IMR-90 (cell line): ENCODE measurements at regions not wholly inside any gene's neighbourhood (a gene's known extent, or its start where the extent isn't known, plus 50 kb on each side); places are given as distances from the start of the nearest gene placed in this dataset.

ENCODE experiments used
- ATAC-seq: fragments of 200-7000 bp; cut with Tn5 transposase; 2 replicates; pipeline ENCODE4 v1.9.1; 2020; ENCODE audit warnings: low read depth, mild to moderate bottlenecking, moderate library complexity
- BruUV-seq: library from RNA; stranded (reverse); fragments of 400-500 nt; replicated peaks from 2 replicates; lab custom pipeline; 2021; lab: Mats Ljungman, UMichigan
- CTCF ChIA-PET: fragments of 300-600 bp; formaldehyde crosslinking; extraction: SDS; loops from one replicate; lab custom pipeline; 2021; ENCODE audit warnings: antibody characterized with exemption; lab: Yijun Ruan, JAX
- POLR2A ChIA-PET: fragments of 300-600 bp; sonication (Branson Sonifier 250); formaldehyde crosslinking; loops from one replicate; lab custom pipeline; 2022; ENCODE audit warnings: antibody characterized with exemption; ENCODE audit not compliant: unreplicated experiment; lab: Charles Lee
- DNase-seq: peaks from one replicate; pipeline ENCODE4 v3.0.0; 2013
- H2AFZ ChIP-seq: replicated peaks from 2 replicates; pipeline ENCODE3; 2013; ENCODE audit warnings: low read length, mild to moderate bottlenecking; ENCODE audit not compliant: poor library complexity
- H2AK5ac ChIP-seq: 2 replicates; pipeline ENCODE4 v1.6.1; 2013; ENCODE audit warnings: low read depth, low read length, inconsistent platforms
- H2AK9ac ChIP-seq: replicated peaks from 2 replicates; pipeline ENCODE3; 2013; ENCODE audit warnings: mild to moderate bottlenecking, low read depth, low read length, moderate library complexity; ENCODE audit not compliant: poor library complexity
- H2BK120ac ChIP-seq: 2 replicates; pipeline ENCODE4 v1.6.1; 2013; ENCODE audit warnings: low read depth, low read length, inconsistent platforms
- H2BK15ac ChIP-seq: 3 replicates; pipeline ENCODE4 v1.6.1; 2013; ENCODE audit warnings: low read depth, low read length, inconsistent platforms
- H2BK20ac ChIP-seq: 2 replicates; pipeline ENCODE4 v1.6.1; 2013; ENCODE audit warnings: low read depth, mild to moderate bottlenecking, inconsistent platforms, low read length, moderate library complexity
- H2BK5ac ChIP-seq: 2 replicates; pipeline ENCODE4 v1.6.1; 2013; ENCODE audit warnings: mild to moderate bottlenecking, low read depth, low read length, inconsistent platforms; ENCODE audit not compliant: poor library complexity, severe bottlenecking
- H3K14ac ChIP-seq: replicated peaks from 2 replicates; pipeline ENCODE4 v1.6.1; 2013; ENCODE audit warnings: low read depth, low read length, inconsistent platforms
- H3K18ac ChIP-seq: 2 replicates; pipeline ENCODE4 v1.6.1; 2013; ENCODE audit warnings: low read depth, low read length, control low read depth
- H3K23ac ChIP-seq: 2 replicates; pipeline ENCODE4 v1.6.1; 2013; ENCODE audit warnings: low read depth, low read length, inconsistent platforms
- H3K27ac ChIP-seq: 2 replicates; pipeline ENCODE4 v1.5.1; 2013; ENCODE audit warnings: mild to moderate bottlenecking, control low read depth, low read length; ENCODE audit not compliant: insufficient read depth
- H3K27me3 ChIP-seq: 2 replicates; pipeline ENCODE4 v1.6.1; 2013; ENCODE audit warnings: low read length; ENCODE audit not compliant: control insufficient read depth, insufficient read depth
- H3K36me3 ChIP-seq: 2 replicates; pipeline ENCODE4 v1.6.1; 2013; ENCODE audit warnings: low read length, mixed read lengths; ENCODE audit not compliant: control insufficient read depth, insufficient read depth
- H3K4ac ChIP-seq: 2 replicates; pipeline ENCODE4 v1.6.1; 2013; ENCODE audit warnings: low read depth, low read length, inconsistent platforms
- H3K4me1 ChIP-seq: 2 replicates; pipeline ENCODE4 v1.6.1; 2013; ENCODE audit warnings: low read length, mixed read lengths; ENCODE audit not compliant: control insufficient read depth, insufficient read depth
- H3K4me2 ChIP-seq: 2 replicates; pipeline ENCODE4 v1.6.1; 2013; ENCODE audit warnings: low read depth, mild to moderate bottlenecking, control low read depth, low read length, moderate library complexity
- H3K4me3 ChIP-seq: 2 replicates; pipeline ENCODE4 v1.5.1; 2013; ENCODE audit warnings: low read depth, mild to moderate bottlenecking, control low read depth, low read length, moderate library complexity; ENCODE audit not compliant: insufficient read depth
- H3K56ac ChIP-seq: 2 replicates; pipeline ENCODE4 v1.6.1; 2013; ENCODE audit warnings: low read length, inconsistent platforms; ENCODE audit not compliant: insufficient read depth; ENCODE audit errors: extremely low read depth
- H3K79me1 ChIP-seq, 2 experiments: 2 replicates each; pipeline ENCODE4 v1.6.1; 2013; ENCODE audit warnings: low read length in 2 of 2, inconsistent platforms in 1 of 2, low read depth in 1 of 2
- H3K9ac ChIP-seq: 2 replicates; pipeline ENCODE4 v1.6.1; 2013; ENCODE audit warnings: low read depth, low read length, control low read depth
- H3K9me1 ChIP-seq: 2 replicates; pipeline ENCODE4 v1.6.1; 2013; ENCODE audit warnings: low read length, inconsistent platforms; ENCODE audit not compliant: insufficient read depth
- H3K9me3 ChIP-seq: 2 replicates; pipeline ENCODE4 v1.6.1; 2013; ENCODE audit warnings: low read length; ENCODE audit not compliant: control insufficient read depth, insufficient read depth
- H4K20me1 ChIP-seq: 2 replicates; pipeline ENCODE4 v1.6.1; 2013; ENCODE audit warnings: low read length, inconsistent platforms; ENCODE audit not compliant: insufficient read depth
- H4K5ac ChIP-seq: 2 replicates; pipeline ENCODE4 v1.6.1; 2013; ENCODE audit warnings: mild to moderate bottlenecking, low read depth, low read length, control low read depth
- H4K8ac ChIP-seq, 2 experiments: 2 replicates each; pipeline ENCODE4 v1.6.1; 2013; ENCODE audit warnings: low read depth in 2 of 2, low read length in 2 of 2, control low read depth in 1 of 2, inconsistent platforms in 1 of 2
- H4K91ac ChIP-seq: 2 replicates; pipeline ENCODE4 v1.6.1; 2013; ENCODE audit warnings: low read depth, low read length, inconsistent platforms; ENCODE audit not compliant: insufficient read depth
- BHLHE40 ChIP-seq: fragments of 150-350 bp; IDR thresholded peaks from 2 replicates; pipeline ENCODE4 v1.6.1; 2016; ENCODE audit warnings: mild to moderate bottlenecking, low read depth, low read length
- CEBPB ChIP-seq: IDR thresholded peaks from 2 replicates; pipeline ENCODE4 v1.6.1; 2012; ENCODE audit warnings: low read depth, low read length, improper control_type of control experiment
- ELK1 ChIP-seq: fragments of 150-350 bp; IDR thresholded peaks from 2 replicates; pipeline ENCODE4 v1.6.1; 2016; ENCODE audit warnings: low read depth, mild to moderate bottlenecking, low read length, moderate library complexity, borderline replicate concordance
- FOS ChIP-seq: fragments of 150-350 bp; IDR thresholded peaks from 2 replicates; pipeline ENCODE4 v1.6.1; 2016; ENCODE audit warnings: low read depth, low read length
- MAFK ChIP-seq: IDR thresholded peaks from 2 replicates; pipeline ENCODE4 v1.6.1; 2012; ENCODE audit warnings: low read depth, low read length, improper control_type of control experiment
- MAZ ChIP-seq: IDR thresholded peaks from 2 replicates; pipeline ENCODE4 v1.6.1; 2012; ENCODE audit warnings: low read depth, mild to moderate bottlenecking, low read length, improper control_type of control experiment, moderate library complexity, borderline replicate concordance
- MXI1 ChIP-seq: IDR thresholded peaks from 2 replicates; pipeline ENCODE4 v1.6.1; 2012; ENCODE audit warnings: low read depth, mild to moderate bottlenecking, low read length, moderate library complexity, borderline replicate concordance
- NFE2L2 ChIP-seq: fragments of 150-350 bp; IDR thresholded peaks from 2 replicates; pipeline ENCODE4 v1.6.1; 2016; ENCODE audit warnings: low read depth, mild to moderate bottlenecking, low read length
- RAD21 ChIP-seq: IDR thresholded peaks from 2 replicates; pipeline ENCODE4 v1.6.1; 2012; ENCODE audit warnings: low read length, improper control_type of control experiment
- RCOR1 ChIP-seq: IDR thresholded peaks from 2 replicates; pipeline ENCODE4 v1.6.1; 2012; ENCODE audit warnings: mild to moderate bottlenecking, low read length, improper control_type of control experiment; ENCODE audit not compliant: insufficient replicate concordance
- SMC3 ChIP-seq: fragments of 150-350 bp; IDR thresholded peaks from 2 replicates; pipeline ENCODE4 v1.6.1; 2016; ENCODE audit warnings: low read depth, mild to moderate bottlenecking, antibody characterized with exemption, low read length, moderate library complexity
- USF2 ChIP-seq: fragments of 150-350 bp; IDR thresholded peaks from 2 replicates; pipeline ENCODE4 v1.6.1; 2017; ENCODE audit warnings: mild to moderate bottlenecking, antibody characterized with exemption, low read length, low read depth
- WGBS, 2 experiments: methylation state at CpG; one replicate each; pipeline versions ENCODE4 v1.1.5 to v1.1.7; 2013; ENCODE audit warnings: missing lambda C conversion rate in 2 of 2; ENCODE audit not compliant: insufficient read length in 1 of 2; ENCODE audit errors: extremely low coverage in 2 of 2; 5-methylcytosine and 5-hydroxymethylcytosine counted together
- dilution Hi-C: fragments of 300-500 bp; cut with HindIII; formaldehyde crosslinking; loops from one replicate; pipeline ENCODE4 v1.14.3; 2018; ENCODE audit warnings: low sequenced_read_pairs; ENCODE audit not compliant: unreplicated experiment
- in situ Hi-C: fragments of 300-500 bp; cut with MboI; formaldehyde crosslinking; loops from 3 replicates; pipeline ENCODE4 v1.14.3; 2019; ENCODE audit warnings: low sequenced_read_pairs, inconsistent platforms, mixed read lengths
- intact Hi-C: fragments of 100-400 bp; cut with micrococcal nuclease; formaldehyde crosslinking; loops from 2 replicates; pipeline ENCODE4 v1.10.0; 2022

- Histone ChIP-seq H2BK15ac (no peak overlapping the region; the same call in 2 of the 3 replicates), H3K4me3 (no peak overlapping the region), H2AK9ac (no peak overlapping the region), H4K20me1 (no peaks in the 10 kb centered on the region), H3K56ac (no peak overlapping the region), H3K4me2 (no peak overlapping the region), H3K27me3 (no peaks in the 10 kb centered on the region; the same call in 1 of the 2 replicates), H2AK5ac (no peak overlapping the region), H3K9me3 (no peaks in the 10 kb centered on the region), H3K23ac (no peak overlapping the region), H3K4me1 (peaks cover 2% of the 10 kb centered on the region), H2BK20ac (no peak overlapping the region), H3K18ac (no peak overlapping the region), H3K36me3 (no peaks in the 10 kb centered on the region), H3K14ac (no peak overlapping the region), H3K79me1 (no peaks in the 10 kb centered on the region), H4K91ac (no peak overlapping the region), H4K5ac (no peak overlapping the region), H3K27ac (no peak overlapping the region), H2BK120ac (no peak overlapping the region), H3K9me1 (no peaks in the 10 kb centered on the region; the same call in 1 of the 2 replicates), H3K4ac (no peak overlapping the region), H2AFZ (no peak overlapping the region), H2BK5ac (no peak overlapping the region), H4K8ac (no peak overlapping the region), H3K9ac (no peak overlapping the region)
- DNase-seq (no peak), ATAC-seq (no peak)
- no TSS peak for BruUV-seq
- ChIA-PET CTCF (no interaction called here), POLR2A (no interaction called here)
- TF ChIP-seq USF2 (no peak), MXI1 (no peak), RCOR1 (no peak), CEBPB (no peak), ELK1 (no peak), FOS (no peak), RAD21 (no peak), BHLHE40 (no peak), MAFK (no peak), MAZ (no peak), SMC3 (no peak), NFE2L2 (no peak)
- intact Hi-C loops (no loop called here), dilution Hi-C loops (no loop called here), in situ Hi-C loops (no loop called here)
- WGBS, 2 experiments: no CpG with 5 or more reads among the region's 1 CpG
Observed at GRCh38 chr7:17583786-17584185, 285.3 kb downstream of the AHR start.
